Middle frontal gyrus (tissue), 1 donor: ENCODE measurements at regions not wholly inside any gene's neighbourhood (a gene's known extent, or its start where the extent isn't known, plus 50 kb on each side); places are given as distances from the start of the nearest gene placed in this dataset.
"Not testable (repeated sequence)": the region's sequence is repeated elsewhere in the genome, so short reads cannot be mapped to it uniquely, and the experiment has no call there.

Experiments
- DNase-seq: peaks from one replicate; pipeline ENCODE4 v3.0.0-alpha.2; 2015; ENCODE audit warnings: low spot score; ENCODE audit errors: extremely low spot score

GRCh38 chr14:43123544-43123943 is 1383.5 kb downstream of the FSCB start:
- DNase-seq, result no peak

DNA sequence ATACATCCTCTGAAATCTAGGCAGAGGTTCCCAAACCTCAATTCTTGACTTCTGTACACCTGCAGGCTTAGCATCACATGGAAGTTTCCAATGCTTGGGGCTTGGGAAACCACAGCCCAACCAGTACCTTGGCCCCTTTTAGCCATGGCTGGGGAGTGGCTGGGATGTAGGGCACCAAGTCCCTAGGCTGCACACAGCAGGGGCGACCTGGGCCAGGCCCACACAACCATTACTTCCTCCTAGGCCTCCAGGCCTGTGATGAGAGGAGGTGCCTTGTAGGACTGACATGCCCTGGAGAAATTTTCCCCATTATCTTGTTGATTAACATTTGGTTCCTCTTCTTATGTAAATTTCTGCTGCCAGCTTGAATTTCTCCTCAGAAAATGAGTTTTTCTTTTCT is 1387.4 kb downstream of the FSCB start:
- DNase-seq, result no peak

GRCh38 chr14:43116341-43116740 is 1390.7 kb downstream of the FSCB start:
- DNase-seq, result no peak

DNA sequence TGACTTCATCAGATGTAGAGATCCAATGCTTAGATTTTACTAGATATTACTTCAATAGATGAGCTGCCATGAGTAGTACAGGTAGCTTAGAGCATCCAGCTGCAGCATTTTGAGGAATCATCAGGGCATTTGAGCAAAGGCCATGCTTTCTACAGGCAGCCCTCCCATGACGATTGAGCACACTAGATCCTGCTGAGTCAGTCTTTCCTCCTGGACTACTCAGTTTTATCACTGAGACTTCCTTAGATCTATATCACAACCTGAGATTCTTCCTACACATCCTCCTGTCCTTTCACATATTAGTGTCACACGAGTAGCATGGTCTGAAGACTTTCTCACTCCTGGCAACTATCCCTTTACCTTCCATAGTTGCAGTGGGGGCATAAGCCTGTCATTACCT is 1401.8 kb downstream of the FSCB start:
- no peak for DNase-seq

- no peak for DNase-seq
Observed at GRCh38 chr14:43090380-43090779, 1416.7 kb downstream of the FSCB start.

- no peak for DNase-seq
Observed at GRCh38 chr14:43087666-43088065, 1419.4 kb downstream of the FSCB start.

DNA sequence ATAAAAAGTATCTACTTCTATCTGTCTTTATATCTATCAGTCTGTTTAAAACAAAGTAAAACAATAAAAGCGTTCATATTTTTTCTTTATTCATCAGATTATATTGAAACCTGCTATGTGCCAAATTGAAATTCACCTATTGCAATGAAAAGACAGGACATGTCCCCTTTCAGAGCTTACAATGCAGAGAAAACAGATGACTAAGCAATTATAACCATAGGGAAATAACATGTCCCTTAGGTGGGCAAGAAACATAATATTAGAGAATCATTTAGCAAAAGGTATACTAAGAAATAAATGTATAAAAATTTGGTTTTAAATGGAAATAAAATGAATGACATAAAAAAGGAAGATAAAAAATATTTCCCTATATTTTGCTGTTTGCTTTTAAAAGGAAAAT is 1421.3 kb downstream of the FSCB start:
- no peak for DNase-seq

DNA sequence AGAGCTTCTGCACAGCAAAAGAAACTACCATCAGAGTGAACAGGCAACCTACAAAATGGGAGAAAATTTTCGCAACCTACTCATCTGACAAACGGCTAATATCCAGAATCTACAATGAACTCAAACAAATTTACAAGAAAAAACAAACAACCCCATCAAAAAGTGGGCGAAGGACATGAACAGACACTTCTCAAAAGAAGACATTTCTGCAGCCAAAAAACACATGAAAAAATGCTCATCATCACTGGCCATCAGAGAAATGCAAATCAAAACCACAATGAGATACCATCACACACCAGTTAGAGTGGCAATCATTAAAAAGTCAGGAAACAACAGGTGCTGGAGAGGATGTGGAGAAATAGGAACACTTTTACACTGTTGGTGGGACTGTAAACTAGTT is 1439.7 kb downstream of the FSCB start:
- not testable (repeated sequence) for DNase-seq

DNA sequence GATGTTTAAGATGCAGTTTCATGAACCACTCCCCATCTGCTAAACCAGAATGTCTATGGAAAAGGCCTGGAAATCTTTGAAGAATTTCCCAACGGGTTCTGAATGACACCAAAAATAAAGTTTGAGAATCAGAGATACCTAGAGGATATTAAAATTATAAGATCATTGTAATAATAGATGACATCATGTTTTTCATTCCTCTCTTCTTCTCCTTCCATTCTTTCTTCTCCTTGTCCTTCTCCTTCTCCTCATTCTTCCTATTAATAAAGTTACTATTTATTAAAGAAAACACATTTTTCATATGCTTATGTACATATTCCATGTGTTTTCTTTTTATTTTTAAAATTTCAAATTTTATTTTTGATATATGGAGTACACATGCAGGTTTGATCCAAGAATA is 1449.4 kb downstream of the LRFN5 start:
- no peak for DNase-seq

GRCh38 chr14:43052897-43053296 is 1446.2 kb downstream of the LRFN5 start:
- no peak for DNase-seq

DNA sequence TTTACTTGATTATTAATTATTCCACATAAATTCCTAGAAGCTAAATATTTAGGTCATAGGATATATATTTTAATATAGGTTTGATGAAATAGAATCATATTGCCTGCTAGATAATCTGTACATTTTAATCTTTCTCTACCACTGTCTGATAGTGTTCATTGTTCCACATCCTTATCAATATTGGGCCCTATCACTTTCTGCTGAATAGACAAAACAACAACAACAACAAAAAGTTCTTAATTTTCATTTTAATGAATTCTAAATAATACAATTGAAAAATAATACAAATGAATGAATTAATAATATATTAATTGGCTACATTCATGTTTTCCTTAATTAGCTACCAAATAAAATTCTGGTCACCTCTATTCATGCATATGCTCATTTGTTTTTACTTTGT is 1437.2 kb downstream of the LRFN5 start:
- no peak for DNase-seq

DNA sequence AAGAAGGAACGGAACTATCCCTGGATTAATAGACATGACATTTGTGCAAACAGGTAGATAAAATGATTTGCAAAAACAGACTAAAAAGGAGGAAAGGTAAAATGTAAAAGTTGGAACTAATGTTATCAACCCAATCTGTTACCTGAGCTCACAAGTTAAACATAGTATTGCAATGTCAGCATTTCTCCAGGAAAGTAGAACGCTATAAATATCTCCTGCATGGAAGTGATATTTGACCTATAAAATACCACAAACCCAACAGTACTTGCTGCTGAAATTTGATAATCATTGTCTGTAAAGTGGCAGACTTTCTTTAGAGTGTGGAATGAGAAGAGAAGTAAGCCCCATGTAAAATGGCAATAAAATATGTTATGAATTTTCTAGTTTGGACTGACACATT is 1435.7 kb downstream of the LRFN5 start:
- no peak for DNase-seq

DNA sequence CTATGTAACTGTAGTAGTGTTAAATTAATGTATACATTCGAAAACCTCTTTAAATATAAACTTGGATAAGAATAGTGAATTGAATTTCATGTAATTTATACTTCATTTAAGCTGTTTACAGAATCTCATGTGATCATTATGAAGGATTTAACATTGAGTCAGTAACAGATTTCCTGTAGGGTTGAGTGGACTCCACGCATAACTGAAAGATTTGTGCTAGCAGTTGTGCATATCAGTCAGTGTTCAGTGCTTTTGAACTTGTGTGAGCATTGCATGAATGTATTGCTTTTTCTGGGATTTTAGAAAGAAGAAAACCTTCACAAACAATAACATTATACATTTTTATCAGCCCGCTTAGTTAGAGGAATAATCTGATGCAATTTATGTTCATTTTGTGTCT is 1435.3 kb downstream of the LRFN5 start:
- DNase-seq, result no peak

- DNase-seq, result no peak
Observed at GRCh38 chr14:43041207-43041606, 1434.5 kb downstream of the LRFN5 start.

DNA sequence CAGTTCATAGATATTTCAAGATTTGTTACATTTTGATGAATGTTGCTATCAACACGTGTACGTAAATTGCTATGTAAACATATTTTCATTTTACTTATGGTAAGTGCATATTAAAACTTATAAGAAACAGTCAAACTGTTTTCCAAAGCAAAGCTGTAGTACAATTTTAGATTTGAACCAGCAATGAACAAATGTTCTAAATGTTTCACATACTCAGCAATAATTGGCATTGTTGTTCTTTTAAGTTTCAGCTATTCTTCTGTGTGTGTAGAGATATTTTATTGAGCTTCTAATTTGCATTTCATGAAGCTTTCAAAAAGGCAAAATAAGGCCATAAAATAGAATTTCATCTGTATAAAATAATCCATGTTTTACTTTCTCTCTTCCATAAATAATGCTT is 1433.2 kb downstream of the LRFN5 start:
- no peak for DNase-seq

GRCh38 chr14:43031598-43031997 is 1424.9 kb downstream of the LRFN5 start:
- DNase-seq, result no peak

DNA sequence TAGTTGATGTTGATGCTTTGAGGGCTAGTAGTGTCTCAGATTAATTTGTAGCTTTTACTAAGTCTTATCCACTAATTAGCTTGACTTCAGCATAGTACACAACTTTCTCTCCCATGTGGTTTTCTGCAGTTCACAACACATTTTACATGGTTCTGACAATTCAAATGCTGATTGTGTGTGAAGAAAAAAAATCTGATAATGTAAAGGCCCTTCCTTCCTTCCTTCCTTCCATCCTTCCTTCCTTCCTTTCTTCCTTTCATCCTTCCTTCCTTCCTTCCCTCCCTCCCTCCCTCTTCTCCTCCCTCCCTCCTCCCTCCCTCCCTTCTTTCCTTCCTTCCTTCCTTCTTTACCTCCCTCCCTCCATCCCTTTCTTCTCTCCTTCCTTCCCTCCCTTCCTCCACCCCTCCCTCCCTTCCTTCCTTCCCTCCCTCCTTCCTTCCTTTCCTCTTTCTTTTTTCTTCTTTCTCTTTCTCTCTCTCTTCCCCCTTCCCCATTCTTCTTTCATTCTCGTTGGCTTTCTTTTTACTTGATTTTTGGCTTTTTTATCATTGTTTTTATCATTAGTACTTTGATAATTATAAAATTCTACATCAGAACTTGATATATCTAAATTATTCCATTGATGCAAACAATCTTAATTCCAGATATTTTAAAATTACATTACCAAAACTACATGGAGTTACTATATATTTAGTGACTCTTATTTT is 1415.6 kb downstream of the LRFN5 start:
- no peak for DNase-seq

GRCh38 chr14:43019826-43020225 is 1413.2 kb downstream of the LRFN5 start:
- no peak for DNase-seq

DNA sequence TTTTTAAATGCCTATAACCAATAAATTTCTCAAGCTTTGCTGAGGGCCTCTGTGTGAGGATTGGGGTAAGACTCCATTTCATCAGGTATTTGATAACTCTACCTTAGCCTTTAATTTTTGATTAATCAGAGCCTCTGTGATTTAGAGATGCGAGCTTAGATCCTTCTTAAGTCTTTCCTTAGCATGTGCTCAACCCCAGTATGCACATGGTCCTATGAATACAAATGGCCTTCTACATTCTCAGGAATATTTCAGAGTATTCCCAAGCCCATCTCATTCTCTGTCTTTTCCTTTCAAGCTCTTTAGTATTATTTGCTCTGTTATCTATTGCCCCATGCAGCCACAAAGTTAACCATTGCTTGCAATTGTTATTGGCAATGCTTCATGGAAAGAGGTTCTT is 1407.7 kb downstream of the LRFN5 start:
- DNase-seq, result no peak

DNA sequence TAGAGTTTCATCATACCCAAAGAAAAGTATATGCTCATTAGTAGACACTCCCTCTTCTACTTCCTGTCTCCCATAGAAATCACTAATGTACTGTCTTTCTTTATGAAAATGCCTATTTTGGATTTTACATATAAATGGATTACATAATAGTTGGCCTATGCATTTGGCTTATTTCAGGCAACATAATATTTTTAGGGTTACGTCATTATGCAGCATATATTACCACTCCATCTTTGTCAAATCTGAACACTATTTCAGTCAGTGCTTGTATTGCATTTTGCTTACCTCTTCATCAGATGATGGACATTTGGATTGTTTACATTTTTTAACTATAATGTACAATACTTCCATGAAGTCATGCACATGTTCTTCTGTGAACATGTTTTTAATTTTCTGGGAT is 1406.1 kb downstream of the LRFN5 start:
- DNase-seq, result no peak

- DNase-seq, result no peak
Observed at GRCh38 chr14:43005807-43006206, 1399.1 kb downstream of the LRFN5 start.

DNA sequence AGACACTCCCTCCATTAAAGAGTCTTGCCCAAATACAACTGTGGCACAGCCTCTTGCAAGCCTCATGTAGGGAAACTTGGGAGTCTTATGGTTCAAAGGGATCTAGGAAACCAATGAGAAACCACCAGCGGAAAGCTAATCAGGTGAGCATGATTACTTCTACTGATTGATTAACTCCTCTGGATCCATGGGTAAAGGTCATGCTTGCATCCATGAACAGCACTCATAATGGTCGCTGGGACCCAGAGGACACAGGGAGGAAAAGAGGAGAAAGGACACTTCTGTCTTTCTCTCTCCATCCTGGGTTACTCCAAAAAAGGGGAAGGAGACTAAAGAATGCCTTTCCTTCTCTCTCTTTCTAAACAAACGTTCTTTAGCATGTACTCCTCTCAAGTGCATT is 1397.2 kb downstream of the LRFN5 start:
- DNase-seq, result no peak

- no peak for DNase-seq
Observed at GRCh38 chr14:43001731-43002130, 1395.1 kb downstream of the LRFN5 start.
